ENCODE measurements at regions not wholly inside any gene's neighbourhood (a gene's known extent, or its start where the extent isn't known, plus 50 kb on each side); places are given as distances from the start of the nearest gene placed in this dataset.

DNA sequence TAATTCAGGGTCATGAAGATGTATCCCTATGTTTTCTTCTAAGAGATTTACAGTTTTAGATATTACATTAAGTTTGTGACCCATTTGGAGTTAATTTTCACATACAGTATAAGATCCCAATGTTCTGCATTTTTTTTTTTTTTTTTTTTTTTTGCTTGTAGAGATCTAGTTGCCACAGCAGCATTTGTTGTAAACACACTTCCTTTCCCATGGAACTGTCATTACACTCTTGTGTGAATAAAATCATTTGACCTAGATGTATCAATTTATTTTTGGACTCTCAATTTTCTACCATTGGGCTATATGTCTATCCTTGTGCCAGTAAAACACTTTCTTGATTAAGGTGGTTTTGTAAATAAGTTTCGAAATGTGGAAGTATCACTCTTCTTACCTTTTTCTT lies 1107.2 kb downstream of the TECRL start:
- H3K36me3 ChIP-seq (ENCODE audit: insufficient read depth, low read length), result no peaks in the 10 kb centered on the region
- H3K9ac ChIP-seq (ENCODE audit: insufficient read length), result no peak overlapping the region
- no peak for DNase-seq (ENCODE audit: low read depth, low spot score)
- H3K27ac ChIP-seq, result no peak overlapping the region
- TF ChIP-seq EZH2 (IDR thresholded peaks at IDR 0.05), result no peak
- no peak for TF ChIP-seq FOXP2 (optimal IDR thresholded peaks at IDR 0.05; ENCODE audit: control extremely low read depth, extremely low read length, insufficient read depth)
- TF ChIP-seq POLR2AphosphoS5 (IDR thresholded peaks at IDR 0.05; ENCODE audit: borderline replicate concordance, low read depth, low read length), result no peak
- no peaks in the 10 kb centered on the region for H3K9me3 ChIP-seq (ENCODE audit: low read depth, low read length)
- H3K4me3 ChIP-seq, result no peak overlapping the region

DNA sequence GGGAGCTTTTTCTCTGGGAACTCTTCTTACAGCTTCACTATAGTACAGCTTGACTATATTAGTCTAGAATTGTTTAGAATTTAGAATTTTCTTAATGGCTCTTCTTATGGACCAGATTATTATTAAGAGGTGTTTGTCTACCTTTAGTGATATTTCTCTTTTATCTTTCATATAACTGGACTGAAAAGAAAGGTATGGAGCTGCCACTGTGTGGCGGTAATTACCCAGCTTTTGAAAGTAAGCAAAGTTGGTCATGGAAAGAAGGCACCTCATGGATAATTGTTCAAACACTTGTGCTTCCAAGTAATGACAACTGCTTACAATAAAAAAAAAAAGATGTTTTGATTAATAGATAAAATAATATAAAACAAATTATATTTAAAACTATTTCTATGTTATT lies 1112.5 kb downstream of the TECRL start:
- no peak overlapping the region for H3K27ac ChIP-seq
- no peaks in the 10 kb centered on the region for H3K36me3 ChIP-seq (ENCODE audit: insufficient read depth, low read length)
- no peak overlapping the region for H3K9ac ChIP-seq (ENCODE audit: insufficient read length)
- no peaks in the 10 kb centered on the region for H3K9me3 ChIP-seq (ENCODE audit: low read depth, low read length)
- H3K4me3 ChIP-seq, result no peak overlapping the region
- no peak for DNase-seq (ENCODE audit: low read depth, low spot score)
- TF ChIP-seq FOXP2 (optimal IDR thresholded peaks at IDR 0.05; ENCODE audit: control extremely low read depth, extremely low read length, insufficient read depth) (no peak), POLR2AphosphoS5 (IDR thresholded peaks at IDR 0.05; ENCODE audit: borderline replicate concordance, low read depth, low read length) (no peak), EZH2 (IDR thresholded peaks at IDR 0.05) (no peak)

DNA sequence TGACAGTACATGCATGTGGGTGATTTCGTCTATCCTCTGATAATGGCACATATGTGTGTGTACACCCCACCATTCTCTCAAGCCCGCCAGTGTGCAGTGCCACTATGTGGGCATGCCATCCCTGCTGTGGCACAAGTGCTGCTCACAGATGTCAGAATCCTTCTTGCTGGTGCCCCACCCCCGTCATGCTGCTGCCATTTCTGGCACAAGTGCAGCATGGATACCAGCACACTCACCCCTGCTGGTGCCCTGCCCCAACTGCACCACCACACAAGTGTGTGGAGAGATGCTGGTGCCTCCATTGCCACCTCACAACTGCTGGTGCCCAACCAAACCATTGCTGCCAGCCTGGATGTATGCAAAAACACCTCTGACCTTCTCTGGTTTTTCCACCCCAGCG lies 1133.8 kb downstream of the TECRL start:
- no peak overlapping the region for H3K4me3 ChIP-seq
- no peaks in the 10 kb centered on the region for H3K36me3 ChIP-seq (ENCODE audit: insufficient read depth, low read length)
- no peak for DNase-seq (ENCODE audit: low read depth, low spot score)
- no peak overlapping the region for H3K27ac ChIP-seq
- H3K9ac ChIP-seq (ENCODE audit: insufficient read length), result no peak overlapping the region
- H3K9me3 ChIP-seq (ENCODE audit: low read depth, low read length), result no peaks in the 10 kb centered on the region
- no peak for TF ChIP-seq FOXP2 (optimal IDR thresholded peaks at IDR 0.05; ENCODE audit: control extremely low read depth, extremely low read length, insufficient read depth)
- no peak for TF ChIP-seq POLR2AphosphoS5 (IDR thresholded peaks at IDR 0.05; ENCODE audit: borderline replicate concordance, low read depth, low read length)
- TF ChIP-seq EZH2 (IDR thresholded peaks at IDR 0.05), result no peak

- TF ChIP-seq FOXP2 (optimal IDR thresholded peaks at IDR 0.05; ENCODE audit: control extremely low read depth, extremely low read length, insufficient read depth), result no peak
- TF ChIP-seq POLR2AphosphoS5 (IDR thresholded peaks at IDR 0.05; ENCODE audit: borderline replicate concordance, low read depth, low read length), result no peak
- no peak for TF ChIP-seq EZH2 (IDR thresholded peaks at IDR 0.05)
- Histone ChIP-seq H3K9ac (ENCODE audit: insufficient read length) (no peak overlapping the region), H3K27ac (no peak overlapping the region), H3K36me3 (ENCODE audit: insufficient read depth, low read length) (no peaks in the 10 kb centered on the region), H3K4me3 (no peak overlapping the region), H3K9me3 (ENCODE audit: low read depth, low read length) (no peaks in the 10 kb centered on the region)
- DNase-seq (ENCODE audit: low read depth, low spot score), result no peak
Observed at GRCh38 chr4:63269156-63269555, 1140.1 kb downstream of the TECRL start.

DNA sequence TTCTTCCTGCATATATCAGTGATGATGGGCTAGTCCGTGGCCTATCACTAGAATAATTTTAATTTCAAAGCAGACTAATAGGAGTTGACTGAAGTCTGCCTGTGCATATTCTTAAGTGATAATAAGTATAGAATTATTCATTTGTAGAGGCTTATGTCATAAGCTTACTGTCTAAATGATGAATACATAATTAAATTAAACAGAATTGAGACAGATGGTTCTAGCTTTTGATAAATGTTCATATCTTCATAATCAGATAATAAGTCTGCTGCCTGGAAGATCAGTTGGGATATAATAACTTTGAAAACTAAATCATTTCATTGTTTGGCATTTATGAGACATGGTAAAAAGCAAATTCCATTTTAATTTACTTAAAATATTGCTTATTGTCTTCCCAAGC lies 1175.6 kb downstream of the TECRL start:
- H3K9ac ChIP-seq (ENCODE audit: insufficient read length), result no peak overlapping the region
- H3K36me3 ChIP-seq (ENCODE audit: insufficient read depth, low read length), result no peaks in the 10 kb centered on the region
- no peaks in the 10 kb centered on the region for H3K9me3 ChIP-seq (ENCODE audit: low read depth, low read length)
- no peak overlapping the region for H3K27ac ChIP-seq
- H3K4me3 ChIP-seq, result no peak overlapping the region
- DNase-seq (ENCODE audit: low read depth, low spot score), result no peak
- no peak for TF ChIP-seq FOXP2 (optimal IDR thresholded peaks at IDR 0.05; ENCODE audit: control extremely low read depth, extremely low read length, insufficient read depth)
- no peak for TF ChIP-seq POLR2AphosphoS5 (IDR thresholded peaks at IDR 0.05; ENCODE audit: borderline replicate concordance, low read depth, low read length)
- no peak for TF ChIP-seq EZH2 (IDR thresholded peaks at IDR 0.05)

DNA sequence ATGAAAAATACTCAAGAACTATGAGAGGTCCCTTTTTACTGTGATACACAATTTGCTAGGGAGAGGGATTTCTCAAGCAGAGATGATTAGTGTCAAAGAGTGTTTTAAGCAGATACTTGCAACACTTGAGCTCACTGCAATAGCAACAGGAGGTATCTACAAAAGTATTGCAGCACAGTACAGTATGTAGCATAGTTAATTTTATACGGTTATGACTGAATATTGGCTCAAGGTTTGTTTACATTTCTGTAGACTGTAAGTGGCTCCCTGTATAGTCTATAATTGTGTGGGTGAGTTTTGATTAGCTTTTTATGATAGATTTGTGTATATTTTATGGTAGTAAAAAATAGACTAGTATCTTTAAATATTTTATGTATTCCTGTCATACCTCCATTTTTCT lies 1177.2 kb downstream of the TECRL start:
- Histone ChIP-seq H3K27ac (no peak overlapping the region), H3K4me3 (no peak overlapping the region), H3K9me3 (ENCODE audit: low read depth, low read length) (no peaks in the 10 kb centered on the region), H3K36me3 (ENCODE audit: insufficient read depth, low read length) (no peaks in the 10 kb centered on the region), H3K9ac (ENCODE audit: insufficient read length) (no peak overlapping the region)
- DNase-seq (ENCODE audit: low read depth, low spot score), result peak; percentile 53
- TF ChIP-seq POLR2AphosphoS5 (IDR thresholded peaks at IDR 0.05; ENCODE audit: borderline replicate concordance, low read depth, low read length) (no peak; the same call in 1 of the 2 replicates), FOXP2 (optimal IDR thresholded peaks at IDR 0.05; ENCODE audit: control extremely low read depth, extremely low read length, insufficient read depth) (no peak), EZH2 (IDR thresholded peaks at IDR 0.05) (no peak)

- Histone ChIP-seq H3K9ac (ENCODE audit: insufficient read length) (no peak overlapping the region), H3K27ac (no peak overlapping the region), H3K4me3 (no peak overlapping the region), H3K9me3 (ENCODE audit: low read depth, low read length) (no peaks in the 10 kb centered on the region), H3K36me3 (ENCODE audit: insufficient read depth, low read length) (no peaks in the 10 kb centered on the region)
- no peak for DNase-seq (ENCODE audit: low read depth, low spot score)
- TF ChIP-seq POLR2AphosphoS5 (IDR thresholded peaks at IDR 0.05; ENCODE audit: borderline replicate concordance, low read depth, low read length) (no peak), EZH2 (IDR thresholded peaks at IDR 0.05) (no peak), FOXP2 (optimal IDR thresholded peaks at IDR 0.05; ENCODE audit: control extremely low read depth, extremely low read length, insufficient read depth) (no peak)
Observed at GRCh38 chr4:63226229-63226628, 1183.0 kb downstream of the TECRL start.

DNA sequence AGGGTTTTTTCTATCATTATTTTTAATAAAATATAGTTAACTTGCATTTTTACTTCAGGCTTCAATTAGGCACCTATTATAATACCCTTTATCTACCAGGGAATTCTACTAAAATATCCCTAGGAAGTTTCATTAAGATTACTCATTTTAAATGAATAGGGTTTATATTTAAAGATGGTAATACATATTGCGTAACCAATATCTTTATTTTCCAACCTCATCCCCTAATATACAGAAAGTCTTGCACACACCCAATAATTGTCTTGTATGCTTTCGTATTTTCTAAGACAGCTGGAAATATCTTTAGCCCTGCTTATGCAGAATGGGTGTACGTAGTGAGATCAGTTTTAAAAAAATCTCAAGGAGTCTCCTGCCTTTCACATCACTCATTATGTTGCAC lies 1186.8 kb downstream of the TECRL start:
- no peak overlapping the region for H3K27ac ChIP-seq
- H3K4me3 ChIP-seq, result no peak overlapping the region
- no peaks in the 10 kb centered on the region for H3K9me3 ChIP-seq (ENCODE audit: low read depth, low read length)
- H3K36me3 ChIP-seq (ENCODE audit: insufficient read depth, low read length), result no peaks in the 10 kb centered on the region
- TF ChIP-seq EZH2 (IDR thresholded peaks at IDR 0.05), result no peak
- TF ChIP-seq FOXP2 (optimal IDR thresholded peaks at IDR 0.05; ENCODE audit: control extremely low read depth, extremely low read length, insufficient read depth), result no peak
- TF ChIP-seq POLR2AphosphoS5 (IDR thresholded peaks at IDR 0.05; ENCODE audit: borderline replicate concordance, low read depth, low read length), result no peak
- no peak overlapping the region for H3K9ac ChIP-seq (ENCODE audit: insufficient read length)
- DNase-seq (ENCODE audit: low read depth, low spot score), result no peak

DNA sequence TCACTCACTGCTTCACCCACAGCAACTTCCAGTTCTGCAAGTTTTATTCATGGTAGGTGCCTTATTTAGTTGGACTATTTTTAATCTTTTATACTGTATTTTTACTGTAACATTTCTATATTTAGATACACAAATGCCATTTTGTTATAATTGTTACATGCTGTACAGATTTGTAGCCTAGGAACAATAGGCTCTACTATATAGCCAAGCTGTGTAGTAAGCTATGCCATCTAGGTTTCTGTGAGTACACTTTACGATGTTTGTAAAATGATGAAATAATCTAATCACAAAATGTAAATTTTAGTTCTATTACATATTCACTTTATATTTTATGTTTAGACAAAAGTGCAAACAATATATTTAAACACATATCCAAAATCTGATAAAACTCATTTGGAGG lies 1187.8 kb downstream of the TECRL start:
- no peak for TF ChIP-seq EZH2 (IDR thresholded peaks at IDR 0.05)
- no peak for DNase-seq (ENCODE audit: low read depth, low spot score)

More for the DNA sequence above, 1187.8 kb downstream of the TECRL start:
- no peak overlapping the region for H3K27ac ChIP-seq
- H3K4me3 ChIP-seq, result no peak overlapping the region
- no peaks in the 10 kb centered on the region for H3K36me3 ChIP-seq (ENCODE audit: insufficient read depth, low read length)
- H3K9ac ChIP-seq (ENCODE audit: insufficient read length), result no peak overlapping the region
- H3K9me3 ChIP-seq (ENCODE audit: low read depth, low read length), result no peaks in the 10 kb centered on the region

Measured in SK-N-MC (cell line).